ENCODE measurements at regions not wholly inside any gene's neighbourhood (a gene's known extent, or its start where the extent isn't known, plus 50 kb on each side); places are given as distances from the start of the nearest gene placed in this dataset.

DNA sequence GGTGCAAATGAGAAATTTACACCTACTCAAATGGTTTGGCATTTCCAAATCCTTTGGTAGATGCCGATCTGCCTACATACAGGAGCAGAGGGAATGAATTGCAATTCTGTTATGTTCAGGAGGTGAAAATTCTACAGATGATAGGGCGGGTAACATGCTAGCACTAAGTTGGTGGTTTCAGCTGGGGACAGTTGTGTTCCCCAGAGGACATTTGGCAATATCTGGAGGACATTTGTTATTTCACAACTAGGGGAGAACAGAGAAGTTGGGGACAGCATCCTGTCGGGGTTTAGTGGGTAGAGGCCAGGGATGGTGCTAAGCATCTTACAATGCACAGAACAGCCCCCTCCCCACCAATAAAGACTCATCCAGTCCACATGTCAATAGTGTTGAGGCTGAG is 96.5 kb upstream of the PUDP start:
- DNase-seq = no peak
- Histone ChIP-seq H3K27me3 (no peaks in the 10 kb centered on the region), H3K36me3 (no peaks in the 10 kb centered on the region)

DNA sequence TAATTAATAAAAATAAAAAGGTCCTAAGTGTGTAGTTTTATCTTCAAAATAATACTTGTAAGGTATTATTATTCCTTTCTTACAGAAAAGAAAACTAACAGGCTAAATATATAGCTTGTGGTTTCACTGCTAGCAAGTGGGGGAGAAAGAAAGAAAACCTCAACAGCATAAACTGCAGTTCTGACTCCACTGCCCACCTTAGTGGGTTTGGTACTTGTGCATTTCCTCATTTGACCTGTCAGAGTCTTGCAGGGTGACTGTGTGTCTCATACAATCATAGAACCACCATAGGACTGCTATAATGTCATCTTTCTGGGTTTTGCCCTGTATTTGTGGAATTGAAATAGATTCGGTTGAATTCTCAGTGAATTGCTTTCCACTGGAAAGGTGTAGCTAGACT is 94.7 kb upstream of the PUDP start:
- no peaks in the 10 kb centered on the region for H3K9me3 ChIP-seq
- no peaks in the 10 kb centered on the region for H3K36me3 ChIP-seq
- H3K4me3 ChIP-seq = no peak overlapping the region
- DNase-seq = no peak
- H3K27me3 ChIP-seq = no peaks in the 10 kb centered on the region

More for the DNA sequence above, 96.5 kb upstream of the PUDP start:
- H3K9me3 ChIP-seq = no peaks in the 10 kb centered on the region
- no peak overlapping the region for H3K4me3 ChIP-seq

DNA sequence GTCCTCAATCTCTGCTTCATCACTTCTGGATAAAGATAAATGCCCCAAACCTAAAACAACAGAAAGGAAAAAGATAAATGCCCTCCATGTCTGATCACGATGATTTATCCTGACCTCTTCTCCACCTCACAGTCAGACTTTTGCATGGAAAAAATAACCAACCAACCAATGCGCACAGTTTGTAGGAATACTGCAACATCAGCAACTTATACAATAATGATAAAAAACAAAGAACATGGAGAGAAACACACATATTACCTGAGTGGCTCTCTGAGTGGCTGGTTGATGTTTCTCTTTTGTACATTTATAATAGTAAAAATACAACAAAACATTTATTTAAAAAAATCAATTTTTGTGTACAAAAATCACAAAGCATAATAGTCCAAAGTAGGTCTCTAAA is 93.0 kb upstream of the PUDP start:
- Histone ChIP-seq H3K36me3 (no peaks in the 10 kb centered on the region), H3K4me3 (no peak overlapping the region), H3K9me3 (no peaks in the 10 kb centered on the region), H3K27me3 (no peaks in the 10 kb centered on the region)
- no peak for DNase-seq

DNA sequence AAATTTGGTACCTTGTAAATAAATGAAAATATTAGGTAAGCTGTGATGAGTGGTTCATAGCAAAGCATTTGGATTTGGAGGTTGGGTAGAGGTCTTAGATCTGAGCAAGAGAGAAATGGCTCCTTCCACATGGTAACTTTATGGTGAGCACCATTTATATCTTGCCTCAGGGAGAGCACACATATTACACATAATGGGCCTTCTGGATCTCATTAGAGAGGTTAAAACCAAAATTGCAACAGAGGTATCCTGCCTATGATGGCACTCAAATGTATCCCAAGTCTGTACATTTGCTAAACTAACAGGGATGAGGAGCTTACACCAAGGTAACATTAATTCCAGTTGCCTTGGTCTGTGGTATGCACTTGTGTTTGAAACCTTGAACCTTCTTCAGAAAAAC is 87.1 kb upstream of the PUDP start:
- H3K27me3 ChIP-seq = no peaks in the 10 kb centered on the region
- DNase-seq = no peak
- no peaks in the 10 kb centered on the region for H3K9me3 ChIP-seq
- H3K4me3 ChIP-seq = no peak overlapping the region
- H3K36me3 ChIP-seq = no peaks in the 10 kb centered on the region

DNA sequence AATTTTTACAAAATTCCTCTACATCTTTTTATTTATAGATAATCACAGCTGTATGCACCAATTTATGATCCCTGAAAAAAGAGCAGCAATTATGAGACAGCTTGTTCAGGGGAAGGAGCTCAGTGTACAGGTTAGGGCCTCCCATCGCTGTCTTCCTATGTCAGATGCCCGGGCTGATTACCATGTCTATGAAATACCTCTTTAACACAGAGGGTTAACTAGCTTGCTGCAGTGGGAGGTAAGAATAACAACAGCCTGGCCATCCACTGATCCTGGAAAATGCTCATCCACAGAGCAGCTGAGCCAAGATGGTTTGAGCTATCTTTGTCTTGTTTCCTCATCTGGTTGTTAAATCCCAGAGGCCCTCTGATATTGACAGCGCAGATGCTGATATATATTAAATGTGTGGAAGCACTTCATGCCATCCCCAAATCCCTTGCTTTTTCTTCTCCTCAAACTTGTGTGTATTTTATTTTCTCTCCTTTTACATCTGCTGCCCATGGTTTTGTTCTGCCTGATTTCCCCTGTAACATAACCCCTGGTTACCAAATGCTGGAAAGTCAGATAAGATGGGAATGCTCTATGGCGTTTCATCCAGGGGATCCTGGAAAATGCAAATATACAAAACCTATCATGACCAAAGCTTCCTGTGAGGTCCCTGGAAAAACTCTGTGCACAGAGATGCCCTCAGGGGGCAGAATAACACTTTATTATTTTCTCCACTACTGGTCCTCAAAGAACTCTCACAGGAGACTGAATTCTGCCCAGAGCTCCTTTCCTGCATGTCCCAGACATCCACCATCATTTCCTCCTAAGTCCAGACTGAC is 85.8 kb upstream of the PUDP start:
- no peaks in the 10 kb centered on the region for H3K27me3 ChIP-seq
- no peaks in the 10 kb centered on the region for H3K36me3 ChIP-seq
- no peaks in the 10 kb centered on the region for H3K9me3 ChIP-seq
- no peak for DNase-seq
- H3K4me3 ChIP-seq = no peak overlapping the region

DNA sequence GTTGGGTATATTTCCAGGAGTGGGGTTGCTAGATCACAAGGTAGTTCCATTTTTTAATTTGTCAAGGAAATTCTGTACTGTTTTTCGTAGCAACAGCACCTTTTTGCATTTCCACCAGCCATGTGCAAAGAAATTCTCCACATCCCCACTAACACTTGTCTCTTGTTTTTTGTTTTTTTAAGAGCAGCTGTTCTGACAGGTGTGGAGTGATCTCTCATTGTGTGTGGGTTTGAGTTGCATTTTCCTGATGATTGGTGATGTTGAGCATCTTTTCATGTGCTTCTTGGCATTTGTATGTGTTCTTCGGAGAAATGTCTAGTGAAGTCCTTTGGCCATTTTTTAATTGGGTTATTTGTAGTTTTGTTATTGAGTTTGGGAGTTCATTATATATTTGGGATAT is 80.3 kb upstream of the PUDP start:
- no peaks in the 10 kb centered on the region for H3K9me3 ChIP-seq
- H3K27me3 ChIP-seq = no peaks in the 10 kb centered on the region
- H3K4me3 ChIP-seq = no peak overlapping the region
- no peaks in the 10 kb centered on the region for H3K36me3 ChIP-seq
- DNase-seq = no peak

DNA sequence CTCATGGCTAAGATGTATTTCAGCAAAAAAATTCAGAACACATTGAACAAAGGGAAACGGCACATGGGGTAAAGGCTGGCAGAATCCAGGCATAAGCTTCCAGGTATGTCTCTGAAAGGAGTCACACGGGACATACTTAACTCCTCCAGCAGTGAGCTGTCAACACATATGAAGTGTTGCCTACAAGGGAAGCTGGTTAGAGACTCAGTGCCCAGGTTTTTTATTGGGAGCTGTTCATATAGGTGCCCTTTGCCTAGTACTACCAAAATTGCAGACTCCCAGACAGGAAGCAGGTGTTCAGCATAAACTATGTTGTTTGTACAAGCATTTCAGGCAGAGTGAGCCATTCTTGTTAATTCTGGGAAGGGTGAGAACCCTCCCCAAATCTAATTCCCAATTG is 77.4 kb upstream of the PUDP start:
- no peaks in the 10 kb centered on the region for H3K9me3 ChIP-seq
- no peak for DNase-seq
- no peaks in the 10 kb centered on the region for H3K27me3 ChIP-seq
- no peaks in the 10 kb centered on the region for H3K36me3 ChIP-seq
- H3K4me3 ChIP-seq = no peak overlapping the region

DNA sequence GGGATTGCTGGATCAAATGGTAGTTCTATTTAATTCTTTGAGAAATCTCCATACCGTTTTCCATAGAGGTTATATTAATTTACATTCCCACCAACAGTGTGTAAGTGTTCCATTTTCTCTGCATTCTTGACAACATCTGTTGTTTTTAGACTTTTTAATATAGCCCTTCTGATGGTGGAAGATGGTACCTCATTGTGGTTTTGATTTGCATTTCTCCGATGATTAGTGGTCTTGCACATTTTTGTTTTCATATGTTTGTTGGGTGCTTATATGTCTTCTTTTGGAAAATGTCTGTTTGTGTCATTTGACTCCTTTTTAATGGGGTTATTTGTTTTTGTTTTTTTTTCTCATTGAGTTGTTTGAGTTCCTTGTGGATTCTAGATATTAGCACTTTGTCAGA is 75.3 kb upstream of the PUDP start:
- Histone ChIP-seq H3K27me3 (no peaks in the 10 kb centered on the region), H3K36me3 (no peaks in the 10 kb centered on the region), H3K9me3 (no peaks in the 10 kb centered on the region), H3K4me3 (no peak overlapping the region)
- no peak for DNase-seq

DNA sequence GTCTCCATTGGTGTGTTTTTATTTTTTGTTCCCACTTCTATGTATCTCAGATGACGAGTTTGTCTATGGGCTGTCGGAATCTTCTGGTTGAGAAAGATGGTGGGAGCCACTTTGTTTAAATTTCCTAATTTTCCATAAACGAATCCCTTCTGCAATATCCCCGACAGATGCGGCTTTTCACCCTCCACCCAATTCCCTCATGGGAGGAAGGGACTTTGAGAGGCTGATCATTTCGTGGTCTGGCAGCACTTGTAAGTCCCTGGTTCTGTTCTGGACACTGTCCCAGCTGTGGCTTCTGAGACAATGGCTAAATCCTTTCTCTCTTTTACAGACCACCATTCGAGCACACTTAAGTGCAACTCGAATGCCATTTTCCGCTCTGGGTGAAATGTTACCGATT is 72.2 kb upstream of the PUDP start:
- Histone ChIP-seq H3K9me3 (no peaks in the 10 kb centered on the region), H3K27me3 (no peaks in the 10 kb centered on the region), H3K4me3 (no peak overlapping the region), H3K36me3 (no peaks in the 10 kb centered on the region)
- DNase-seq = no peak

DNA sequence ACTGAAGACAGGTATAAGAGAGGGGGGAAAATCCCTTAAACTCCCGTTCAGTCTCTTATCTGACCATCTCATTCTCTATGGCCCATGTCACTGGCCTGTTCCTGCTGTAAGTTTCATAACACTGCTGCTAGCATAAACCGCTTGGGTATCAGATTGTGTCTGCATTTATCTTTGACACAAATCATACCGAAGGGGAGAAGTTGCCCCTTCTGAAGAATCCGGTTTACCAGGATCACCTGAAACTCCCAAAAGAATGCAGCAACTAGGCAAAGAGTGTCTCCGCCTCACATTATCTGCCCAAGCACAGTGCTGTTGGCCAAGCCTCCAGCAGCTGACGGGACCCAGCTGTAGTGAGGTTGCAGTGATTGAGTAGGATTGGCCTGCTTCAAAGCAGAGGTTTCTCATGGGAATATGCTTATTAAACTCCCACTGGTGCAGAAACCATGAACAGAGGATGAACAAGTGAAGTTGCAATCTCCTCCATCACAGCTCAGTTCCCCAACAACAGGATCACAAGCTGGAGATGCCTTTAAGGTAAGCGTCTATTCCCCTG is 71.3 kb upstream of the PUDP start:
- no peaks in the 10 kb centered on the region for H3K27me3 ChIP-seq
- no peaks in the 10 kb centered on the region for H3K9me3 ChIP-seq
- no peak for DNase-seq
- H3K36me3 ChIP-seq = no peaks in the 10 kb centered on the region
- H3K4me3 ChIP-seq = no peak overlapping the region

DNA sequence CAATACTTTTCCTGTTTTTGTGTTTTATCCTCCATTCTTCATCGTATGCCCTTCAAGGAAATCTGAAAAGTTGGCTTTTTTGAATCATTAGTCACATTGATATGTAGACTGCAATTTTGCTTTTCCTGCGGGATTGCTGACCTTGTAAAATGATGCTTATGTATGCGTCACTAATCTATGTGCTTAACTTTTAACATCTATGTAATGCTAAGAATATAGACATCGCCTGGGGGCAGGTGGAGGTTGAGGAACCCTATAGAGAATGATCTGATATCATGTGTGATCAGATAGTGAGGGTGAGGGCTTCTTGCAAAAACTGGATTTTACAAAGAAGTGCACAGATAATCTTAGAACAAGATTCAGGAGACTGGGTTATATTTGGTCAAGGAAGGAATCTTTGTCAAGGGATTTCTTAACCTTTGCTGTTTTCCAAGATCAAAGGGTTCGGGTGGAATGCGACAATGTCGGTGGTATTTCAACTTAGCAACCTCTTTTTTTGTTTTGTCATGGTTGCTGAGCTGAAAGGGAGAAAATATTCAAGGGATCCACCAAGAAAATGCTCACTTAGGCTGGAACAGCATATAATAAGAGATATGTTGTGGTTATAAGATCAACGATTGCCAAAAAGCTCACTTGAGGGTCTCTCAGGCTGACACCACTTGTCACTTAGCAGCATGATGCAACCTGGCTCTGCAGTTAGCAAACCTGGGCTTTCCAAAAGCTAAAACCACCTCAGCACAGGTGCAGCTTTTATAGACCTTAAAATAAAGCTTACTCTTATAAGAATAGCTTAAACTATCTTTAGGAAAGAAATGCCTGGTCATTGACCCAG is 70.6 kb upstream of the PUDP start:
- no peak overlapping the region for H3K4me3 ChIP-seq
- H3K27me3 ChIP-seq = no peaks in the 10 kb centered on the region
- H3K9me3 ChIP-seq = no peaks in the 10 kb centered on the region
- no peaks in the 10 kb centered on the region for H3K36me3 ChIP-seq
- no peak for DNase-seq

DNA sequence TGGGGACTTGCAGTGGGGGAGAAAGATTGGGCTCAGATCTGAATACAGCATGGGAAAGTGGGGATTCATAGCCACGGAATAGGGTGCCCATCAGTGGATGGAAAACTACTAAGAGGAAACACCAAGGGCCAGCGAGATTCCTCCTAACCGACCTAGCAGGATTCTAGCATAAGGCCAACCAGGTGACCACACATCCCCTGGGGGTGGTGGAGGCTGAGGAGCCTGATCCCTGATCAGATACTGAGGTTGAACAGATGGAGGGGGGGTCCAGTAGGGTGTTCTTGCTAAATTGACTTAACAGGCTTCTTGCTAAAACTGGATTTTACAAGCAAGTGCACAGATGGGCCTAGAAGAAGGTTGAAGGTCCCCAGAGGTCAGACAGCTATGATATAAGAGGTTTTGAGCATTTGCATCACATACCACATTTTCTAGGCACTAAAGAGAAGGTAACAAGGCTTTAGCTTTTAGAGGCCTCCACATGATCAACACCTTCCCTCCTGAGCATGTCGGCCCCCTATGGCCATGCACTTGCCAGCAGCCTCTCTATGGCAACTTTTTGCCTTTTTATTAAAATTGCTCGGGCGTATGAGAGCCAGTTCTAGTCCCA is 69.1 kb upstream of the PUDP start:
- Histone ChIP-seq H3K9me3 (no peaks in the 10 kb centered on the region), H3K36me3 (no peaks in the 10 kb centered on the region), H3K27me3 (no peaks in the 10 kb centered on the region), H3K4me3 (no peak overlapping the region)
- no peak for DNase-seq

DNA sequence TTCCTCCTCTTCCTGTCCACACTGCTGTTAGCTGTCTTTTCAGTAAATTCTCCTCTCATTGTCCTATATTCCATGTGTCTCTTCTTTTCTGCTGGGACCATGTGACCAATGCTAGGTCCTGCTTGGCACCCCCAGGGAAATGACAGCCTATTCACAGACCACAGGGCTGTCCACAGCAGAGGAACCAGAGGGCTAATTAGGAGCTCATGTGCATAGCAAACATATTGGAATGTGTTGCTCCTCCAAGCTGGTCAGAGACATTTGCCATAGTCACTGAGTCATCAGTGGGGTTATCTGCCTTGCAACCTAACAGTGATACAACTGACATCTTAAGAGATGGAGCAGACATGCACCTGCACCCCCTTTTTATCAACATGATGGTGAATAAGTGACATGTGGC is 67.9 kb upstream of the PUDP start:
- H3K36me3 ChIP-seq = no peaks in the 10 kb centered on the region
- H3K27me3 ChIP-seq = no peaks in the 10 kb centered on the region
- DNase-seq = no peak
- H3K9me3 ChIP-seq = no peaks in the 10 kb centered on the region
- H3K4me3 ChIP-seq = no peak overlapping the region

DNA sequence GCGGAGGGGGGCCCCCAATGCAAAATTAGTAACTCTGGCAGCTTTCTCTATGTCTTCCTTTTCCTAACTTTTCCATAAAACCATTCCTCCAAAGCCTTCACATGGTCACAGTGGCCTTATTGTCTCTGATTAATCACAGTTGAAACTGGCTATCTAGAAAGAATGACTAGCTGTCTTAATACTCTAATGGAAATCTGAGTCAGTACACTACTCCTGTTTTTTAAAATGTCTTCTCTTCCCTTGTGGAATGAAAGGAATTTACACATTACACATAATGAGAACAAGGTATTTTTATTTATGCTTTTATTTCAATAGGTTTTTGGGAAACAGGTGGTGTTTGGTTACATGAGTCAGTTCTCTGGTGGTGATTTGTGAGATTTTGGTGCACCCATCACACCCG is 66.3 kb upstream of the PUDP start:
- no peak for DNase-seq
- H3K9me3 ChIP-seq = no peaks in the 10 kb centered on the region
- no peak overlapping the region for H3K4me3 ChIP-seq
- H3K36me3 ChIP-seq = no peaks in the 10 kb centered on the region
- H3K27me3 ChIP-seq = no peaks in the 10 kb centered on the region

DNA sequence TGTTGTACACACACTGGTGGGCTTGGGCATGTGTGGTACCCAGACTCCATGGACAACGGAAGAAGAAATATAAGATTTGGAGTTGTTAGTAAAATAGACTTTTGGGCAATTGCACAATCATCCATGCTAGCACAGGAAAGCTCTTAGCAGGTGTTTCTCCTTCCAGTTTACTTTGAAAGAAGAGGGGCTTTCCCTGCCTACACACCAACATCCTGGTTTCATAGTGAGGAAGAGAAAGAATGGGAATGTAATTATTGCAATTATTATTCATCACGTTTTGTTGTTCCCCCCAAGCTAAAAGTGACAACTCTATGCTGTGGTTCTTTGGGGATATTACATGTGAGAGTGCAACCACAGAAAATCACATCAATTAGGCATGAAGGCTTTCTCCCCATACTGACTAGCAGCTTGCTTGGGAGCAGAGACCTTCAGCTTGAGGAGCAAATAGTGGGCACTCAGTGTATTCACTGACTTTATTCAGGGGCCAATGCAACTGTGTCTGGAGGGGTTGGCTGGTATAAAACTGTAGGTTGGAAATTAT is 57.2 kb upstream of the PUDP start:
- Histone ChIP-seq H3K36me3 (no peaks in the 10 kb centered on the region), H3K4me3 (no peak overlapping the region), H3K9me3 (no peaks in the 10 kb centered on the region), H3K27me3 (no peaks in the 10 kb centered on the region)
- DNase-seq = no peak

DNA sequence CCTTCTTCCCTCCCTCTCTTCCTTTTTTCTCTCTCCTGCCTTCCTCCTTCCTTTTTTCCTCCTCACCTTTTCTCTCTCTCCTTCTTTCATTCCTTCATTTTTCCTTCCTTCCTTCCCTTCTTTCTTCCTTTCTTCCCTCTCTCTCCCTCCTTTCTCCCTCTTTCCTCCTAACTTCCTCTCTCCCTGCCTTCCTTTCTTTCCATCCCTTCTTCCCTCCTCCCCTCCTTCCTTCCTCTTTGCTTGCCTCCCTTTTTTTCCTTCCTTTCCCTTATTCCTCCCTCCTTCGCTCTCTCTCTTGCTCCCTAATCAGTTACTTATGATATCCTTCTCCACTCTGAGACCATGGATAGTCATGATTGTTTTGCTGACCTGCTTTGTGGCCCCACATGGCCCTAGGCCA is 56.7 kb upstream of the PUDP start:
- H3K27me3 ChIP-seq = no peaks in the 10 kb centered on the region
- no peaks in the 10 kb centered on the region for H3K9me3 ChIP-seq
- DNase-seq = no peak
- H3K4me3 ChIP-seq = no peak overlapping the region
- no peaks in the 10 kb centered on the region for H3K36me3 ChIP-seq

DNA sequence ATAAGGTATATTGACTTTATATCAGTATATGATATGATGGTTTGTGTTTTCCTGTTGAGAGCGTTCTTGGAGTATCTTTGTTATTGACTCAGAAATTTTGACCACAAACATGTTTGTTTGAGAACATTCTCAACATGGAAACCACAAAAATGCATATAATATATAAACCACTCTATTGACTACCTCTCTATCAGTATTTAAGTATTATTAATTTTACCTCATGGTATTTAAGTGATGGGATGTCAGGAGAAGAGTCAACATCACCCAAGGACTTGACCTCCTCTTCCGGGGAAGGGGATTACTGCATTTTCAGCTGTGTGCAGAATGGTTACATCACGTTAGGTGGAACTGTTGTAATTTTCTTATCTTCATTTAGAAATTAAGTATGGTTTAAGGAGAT is 54.3 kb upstream of the PUDP start:
- H3K9me3 ChIP-seq = no peaks in the 10 kb centered on the region
- H3K27me3 ChIP-seq = no peaks in the 10 kb centered on the region
- H3K4me3 ChIP-seq = no peak overlapping the region
- DNase-seq = no peak
- H3K36me3 ChIP-seq = no peaks in the 10 kb centered on the region
